Liver (tissue), 8 donors: ENCODE measurements at regions not wholly inside any gene's neighbourhood (a gene's known extent, or its start where the extent isn't known, plus 50 kb on each side); places are given as distances from the start of the nearest gene placed in this dataset.

ENCODE experiments used
- DNase-seq: peaks from one replicate; pipeline ENCODE4 v3.0.0-alpha.2; 2017; ENCODE audit warnings: low spot score
- H3K27ac ChIP-seq, 2 donors: one replicate each; pipeline ENCODE4 v1.7.0; 2013; ENCODE audit warnings: inconsistent platforms in 2 of 2, low read length in 2 of 2, control low read depth in 1 of 2, low read depth in 1 of 2, mild to moderate bottlenecking in 1 of 2
- H3K27me3 ChIP-seq, 4 donors: one replicate each; pipeline versions ENCODE4 v1.6.1 to v1.7.0; 2013; ENCODE audit warnings: low read length in 3 of 4, inconsistent platforms in 1 of 4, mild to moderate bottlenecking in 1 of 4, moderate library complexity in 1 of 4; ENCODE audit not compliant: control insufficient read depth in 4 of 4, insufficient read depth in 4 of 4
- H3K36me3 ChIP-seq, 4 donors: one replicate each; pipeline versions ENCODE4 v1.6.1 to v1.7.0; 2013; ENCODE audit warnings: low read length in 3 of 4, mild to moderate bottlenecking in 3 of 4, low read depth in 1 of 4, moderate library complexity in 1 of 4; ENCODE audit not compliant: control insufficient read depth in 4 of 4, insufficient read depth in 3 of 4
- H3K4me1 ChIP-seq, 4 donors: one replicate each; pipeline versions ENCODE4 v1.6.1 to v1.7.0; 2013; ENCODE audit warnings: low read length in 3 of 4, mild to moderate bottlenecking in 3 of 4, moderate library complexity in 1 of 4; ENCODE audit not compliant: control insufficient read depth in 4 of 4, insufficient read depth in 4 of 4
- H3K4me3 ChIP-seq, 3 donors: one replicate each; pipeline versions ENCODE4 v1.6.1 to v1.7.0; 2013; ENCODE audit warnings: low read length in 3 of 3, control low read depth in 1 of 3, low read depth in 1 of 3, mild to moderate bottlenecking in 1 of 3
- H3K9ac ChIP-seq, 2 donors: one replicate each; pipeline ENCODE4 v1.7.0; 2013; ENCODE audit warnings: low read length in 2 of 2, mild to moderate bottlenecking in 2 of 2, moderate library complexity in 2 of 2, control low read depth in 1 of 2, low read depth in 1 of 2
- H3K9me3 ChIP-seq, 4 donors: one replicate each; pipeline versions ENCODE4 v1.6.1 to v1.7.0; 2013; ENCODE audit warnings: low read length in 3 of 4; ENCODE audit not compliant: control insufficient read depth in 4 of 4
- CTCF ChIP-seq: fragments of 150-350 bp; IDR thresholded peaks from 2 replicates; pipeline ENCODE4 v1.5.1; 2017; ENCODE audit warnings: improper control_type of control experiment, low read depth, low read length; ENCODE audit not compliant: missing input control
- EGR1 ChIP-seq, 2 donors: IDR thresholded peaks; 2 replicates each; pipeline ENCODE4 v1.6.1; 2016 to 2018; ENCODE audit warnings: antibody characterized with exemption in 2 of 2, low read depth in 2 of 2
- FOXA1 ChIP-seq: IDR thresholded peaks from 2 replicates; pipeline ENCODE4 v1.6.1; 2016; ENCODE audit warnings: antibody characterized with exemption
- FOXA2 ChIP-seq: IDR thresholded peaks from 2 replicates; pipeline ENCODE4 v1.6.1; 2016; ENCODE audit warnings: antibody characterized with exemption
- GABPA ChIP-seq, 2 donors: IDR thresholded peaks in 1 of 2; conservative IDR thresholded peaks in 1 of 2; 2 replicates each; pipeline ENCODE4 v1.6.1; 2016; ENCODE audit warnings: antibody characterized with exemption in 2 of 2, mild to moderate bottlenecking in 1 of 2, moderate library complexity in 1 of 2
- HNF4A ChIP-seq, 2 donors: conservative IDR thresholded peaks; 2 replicates each; pipeline ENCODE4 v1.6.1; 2016; ENCODE audit warnings: antibody characterized with exemption in 2 of 2, mild to moderate bottlenecking in 2 of 2
- HNF4G ChIP-seq: IDR thresholded peaks from 2 replicates; pipeline ENCODE4 v1.6.1; 2016; ENCODE audit warnings: antibody characterized with exemption
- JUND ChIP-seq, 2 donors: IDR thresholded peaks; 2 replicates each; pipeline ENCODE4 v1.6.1; 2016; ENCODE audit warnings: antibody characterized with exemption in 2 of 2
- RAD21 ChIP-seq, 2 donors: IDR thresholded peaks; 2 replicates each; pipeline ENCODE4 v1.6.1; 2016; ENCODE audit warnings: antibody characterized with exemption in 2 of 2, mild to moderate bottlenecking in 2 of 2
- REST ChIP-seq: IDR thresholded peaks from 2 replicates; pipeline ENCODE4 v1.6.1; 2016; ENCODE audit warnings: antibody characterized with exemption, mild to moderate bottlenecking
- RXRA ChIP-seq, 2 donors: IDR thresholded peaks; 2 replicates each; pipeline ENCODE4 v1.6.1; 2017 to 2018; ENCODE audit warnings: antibody characterized with exemption in 2 of 2, mild to moderate bottlenecking in 1 of 2
- SP1 ChIP-seq: IDR thresholded peaks from 2 replicates; pipeline ENCODE4 v1.6.1; 2018; ENCODE audit warnings: antibody characterized with exemption, mild to moderate bottlenecking
- TAF1 ChIP-seq: conservative IDR thresholded peaks from 2 replicates; pipeline ENCODE4 v1.6.1; 2016; ENCODE audit warnings: antibody characterized with exemption, mild to moderate bottlenecking
- YY1 ChIP-seq: IDR thresholded peaks from 2 replicates; pipeline ENCODE4 v1.6.1; 2016; ENCODE audit warnings: antibody characterized with exemption, mild to moderate bottlenecking
- WGBS: extraction: QIAGEN DNeasy Blood & Tissue Kit; methylation state at CpG from one replicate; pipeline ENCODE4 v1.1.7; 2013; 5-methylcytosine and 5-hydroxymethylcytosine counted together
- TF ChIP-seq, protein P1 (sequence below): IDR thresholded peaks from 2 replicates; pipeline ENCODE4 v1.6.1; 2016; ENCODE audit warnings: antibody characterized with exemption
- TF ChIP-seq, protein P2 (sequence below): IDR thresholded peaks from 2 replicates; pipeline ENCODE4 v1.6.1; 2016; ENCODE audit warnings: antibody characterized with exemption
- TF ChIP-seq, protein P3 (sequence below): IDR thresholded peaks from 2 replicates; pipeline ENCODE4 v1.6.1; 2016; ENCODE audit warnings: antibody characterized with exemption
- donor health status: healthy.
- donor health status: healthy.
- donor health status: healthy.
- donor health status: healthy.
- donor health status: healthy.

GRCh38 chr9:18350036-18350435, 123.9 kb upstream of the ADAMTSL1 start:
- H3K27me3 ChIP-seq: no peaks in the 10 kb centered on the region
- no peak for TF ChIP-seq HNF4A (conservative IDR thresholded peaks at IDR 0.05)
- no peak for TF ChIP-seq FOXA1
- TF ChIP-seq JUND (IDR thresholded peaks at IDR 0.05): no peak
- TF ChIP-seq FOXA2: no peak
- TF ChIP-seq CTCF: no peak
- TF ChIP-seq, protein P1, sequence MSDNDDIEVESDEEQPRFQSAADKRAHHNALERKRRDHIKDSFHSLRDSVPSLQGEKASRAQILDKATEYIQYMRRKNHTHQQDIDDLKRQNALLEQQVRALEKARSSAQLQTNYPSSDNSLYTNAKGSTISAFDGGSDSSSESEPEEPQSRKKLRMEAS: no peak
- no peak for TF ChIP-seq REST
- no peak for TF ChIP-seq YY1
- TF ChIP-seq, protein P2, sequence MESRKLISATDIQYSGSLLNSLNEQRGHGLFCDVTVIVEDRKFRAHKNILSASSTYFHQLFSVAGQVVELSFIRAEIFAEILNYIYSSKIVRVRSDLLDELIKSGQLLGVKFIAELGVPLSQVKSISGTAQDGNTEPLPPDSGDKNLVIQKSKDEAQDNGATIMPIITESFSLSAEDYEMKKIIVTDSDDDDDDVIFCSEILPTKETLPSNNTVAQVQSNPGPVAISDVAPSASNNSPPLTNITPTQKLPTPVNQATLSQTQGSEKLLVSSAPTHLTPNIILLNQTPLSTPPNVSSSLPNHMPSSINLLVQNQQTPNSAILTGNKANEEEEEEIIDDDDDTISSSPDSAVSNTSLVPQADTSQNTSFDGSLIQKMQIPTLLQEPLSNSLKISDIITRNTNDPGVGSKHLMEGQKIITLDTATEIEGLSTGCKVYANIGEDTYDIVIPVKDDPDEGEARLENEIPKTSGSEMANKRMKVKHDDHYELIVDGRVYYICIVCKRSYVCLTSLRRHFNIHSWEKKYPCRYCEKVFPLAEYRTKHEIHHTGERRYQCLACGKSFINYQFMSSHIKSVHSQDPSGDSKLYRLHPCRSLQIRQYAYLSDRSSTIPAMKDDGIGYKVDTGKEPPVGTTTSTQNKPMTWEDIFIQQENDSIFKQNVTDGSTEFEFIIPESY: no peak
- TF ChIP-seq GABPA (IDR thresholded peaks at IDR 0.05 in 1 of 2, conservative IDR thresholded peaks at IDR 0.05 in 1 of 2): no peak
- TF ChIP-seq HNF4G: no peak
- TF ChIP-seq, protein P3, sequence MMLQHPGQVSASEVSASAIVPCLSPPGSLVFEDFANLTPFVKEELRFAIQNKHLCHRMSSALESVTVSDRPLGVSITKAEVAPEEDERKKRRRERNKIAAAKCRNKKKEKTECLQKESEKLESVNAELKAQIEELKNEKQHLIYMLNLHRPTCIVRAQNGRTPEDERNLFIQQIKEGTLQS: no peak
- TF ChIP-seq RXRA (IDR thresholded peaks at IDR 0.05): no peak
- TF ChIP-seq EGR1 (IDR thresholded peaks at IDR 0.05; ENCODE audit: low read depth in 2 of 2): no peak
- WGBS: 98% methylated on average over 3 of the region's 3 CpGs
- peaks cover 0 to 5% (median 2%) of the 10 kb centered on the region in 4 donors for H3K4me1 ChIP-seq
- no peak overlapping the region for H3K27ac ChIP-seq
- H3K4me3 ChIP-seq: no peak overlapping the region
- no peaks in the 10 kb centered on the region for H3K9me3 ChIP-seq
- no peaks in the 10 kb centered on the region for H3K36me3 ChIP-seq
- no peak overlapping the region for H3K9ac ChIP-seq
- DNase-seq: no peak

DNA sequence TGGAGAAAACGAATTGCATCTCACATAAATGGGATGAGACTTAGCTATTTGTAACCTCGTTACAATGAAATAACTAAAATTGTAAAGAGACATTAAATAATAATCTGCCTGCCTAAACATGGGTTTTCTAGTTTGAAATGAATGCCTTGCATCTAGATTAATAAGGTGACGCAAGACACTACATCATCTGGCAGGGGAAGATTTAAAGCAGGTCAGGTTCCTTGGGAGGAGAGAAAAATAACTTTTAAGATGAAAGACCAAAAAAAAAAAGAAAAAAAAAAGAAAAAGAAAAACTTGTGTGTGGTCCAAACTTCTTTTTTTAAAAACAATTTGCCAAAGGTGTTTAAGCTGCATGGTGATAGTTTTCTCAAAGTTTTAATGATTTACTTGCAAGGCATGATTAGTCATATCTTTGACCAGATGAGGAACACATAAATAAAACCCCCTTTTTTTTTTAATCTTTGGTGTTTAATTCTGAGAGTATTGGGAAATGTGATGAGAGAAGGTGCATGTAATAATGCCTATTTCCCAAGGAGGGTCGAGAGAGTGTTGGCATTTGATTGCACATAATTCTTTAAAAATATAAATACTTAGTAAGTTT, 122.9 kb upstream of the ADAMTSL1 start:
- Histone ChIP-seq H3K9ac (no peak overlapping the region), H3K27me3 (no peaks in the 10 kb centered on the region), H3K9me3 (no peaks in the 10 kb centered on the region), H3K36me3 (no peaks in the 10 kb centered on the region), H3K4me3 (no peak overlapping the region), H3K27ac (no peak overlapping the region), H3K4me1 (peaks cover 0 to 5% (median 2%) of the 10 kb centered on the region in 4 donors)
- 89% methylated on average over 4 of the region's 4 CpGs for WGBS
- no peak for DNase-seq
- TF ChIP-seq, protein P1: no peak
- TF ChIP-seq FOXA2 (no peak), JUND (IDR thresholded peaks at IDR 0.05) (no peak), TAF1 (no peak), EGR1 (IDR thresholded peaks at IDR 0.05; ENCODE audit: low read depth in 2 of 2) (no peak), RAD21 (IDR thresholded peaks at IDR 0.05) (no peak), FOXA1 (no peak), YY1 (no peak), SP1 (no peak), GABPA (IDR thresholded peaks at IDR 0.05 in 1 of 2, conservative IDR thresholded peaks at IDR 0.05 in 1 of 2) (no peak)
- TF ChIP-seq, protein P3: no peak
